Hepatocyte (in vitro differentiated cells): ENCODE measurements at regions not wholly inside any gene's neighbourhood (a gene's known extent, or its start where the extent isn't known, plus 50 kb on each side); places are given as distances from the start of the nearest gene placed in this dataset.

ENCODE experiments used
- DNase-seq: peaks from one replicate; pipeline ENCODE4 v3.0.0-alpha.2; 2016; ENCODE audit warnings: low spot score
- H2AFZ ChIP-seq: fragments of 200-600 bp; sonication (generic); 2 replicates; pipeline ENCODE4 v1.6.0; 2016; ENCODE audit warnings: antibody characterized with exemption, mild to moderate bottlenecking
- H3K27ac ChIP-seq: fragments of 200-600 bp; sonication (generic); 2 replicates; pipeline ENCODE4 v1.5.1; 2016; ENCODE audit warnings: mild to moderate bottlenecking
- H3K27me3 ChIP-seq: fragments of 200-600 bp; sonication (generic); 2 replicates; pipeline ENCODE4 v1.6.1; 2016
- H3K36me3 ChIP-seq: fragments of 200-600 bp; sonication (generic); replicated peaks from 2 replicates; pipeline ENCODE4 v1.5.1; 2016; ENCODE audit warnings: low read depth; ENCODE audit not compliant: insufficient read depth
- H3K4me1 ChIP-seq: fragments of 200-600 bp; sonication (generic); 2 replicates; pipeline ENCODE4 v1.5.1; 2016; ENCODE audit warnings: mild to moderate bottlenecking, moderate library complexity; ENCODE audit not compliant: insufficient read depth
- H3K4me2 ChIP-seq: fragments of 200-600 bp; sonication (generic); 2 replicates; pipeline ENCODE4 v1.6.0; 2016
- H3K4me3 ChIP-seq: fragments of 200-600 bp; sonication (generic); 2 replicates; pipeline ENCODE4 v1.5.1; 2016; ENCODE audit warnings: mild to moderate bottlenecking
- H3K79me2 ChIP-seq: fragments of 200-600 bp; sonication (generic); 2 replicates; pipeline ENCODE4 v1.6.0; 2017; ENCODE audit warnings: mild to moderate bottlenecking
- H3K9me2 ChIP-seq: fragments of 200-600 bp; sonication (generic); replicated peaks from 2 replicates; pipeline ENCODE4 v1.6.0; 2017; ENCODE audit warnings: mild to moderate bottlenecking; ENCODE audit not compliant: insufficient read depth
- H3K9me3 ChIP-seq: fragments of 200-600 bp; sonication (generic); 2 replicates; pipeline ENCODE4 v1.5.1; 2016; ENCODE audit warnings: low read depth, mild to moderate bottlenecking
- H4K20me1 ChIP-seq: fragments of 200-600 bp; sonication (generic); 2 replicates; pipeline ENCODE4 v1.6.0; 2016; ENCODE audit warnings: mild to moderate bottlenecking; ENCODE audit not compliant: insufficient read depth, poor library complexity, severe bottlenecking
- EZH2 ChIP-seq: fragments of 200-600 bp; sonication (generic); IDR thresholded peaks from 2 replicates; pipeline ENCODE4 v1.6.1; 2016; ENCODE audit warnings: antibody characterized with exemption, mild to moderate bottlenecking, borderline replicate concordance
- EZH2phosphoT487 ChIP-seq: fragments of 200-600 bp; sonication (generic); IDR thresholded peaks from one replicate; pipeline ENCODE4 v1.6.1; 2018; ENCODE audit warnings: antibody characterized with exemption, mild to moderate bottlenecking, low read depth, moderate library complexity; ENCODE audit not compliant: unreplicated experiment, severe bottlenecking
- WGBS: methylation state at CpG from one replicate; pipeline ENCODE4 v1.1.6; 2016; ENCODE audit warnings: low lambda C conversion rate; ENCODE audit errors: missing lambda C conversion rate; 5-methylcytosine and 5-hydroxymethylcytosine counted together
- TF ChIP-seq, protein P1 (sequence below): fragments of 200-600 bp; sonication (generic); IDR thresholded peaks from 2 replicates; pipeline ENCODE4 v1.5.1; 2016; ENCODE audit warnings: antibody characterized with exemption, mild to moderate bottlenecking; ENCODE audit not compliant: poor library complexity

- H2AFZ ChIP-seq: no peak overlapping the region
- no peak for DNase-seq
- H3K4me1 ChIP-seq: no peaks in the 10 kb centered on the region
- WGBS: 91% methylated on average over 17 of the region's 17 CpGs
- no peak overlapping the region for H3K27ac ChIP-seq
- no peak overlapping the region for H3K4me2 ChIP-seq
- no peak overlapping the region for H3K4me3 ChIP-seq
- H3K27me3 ChIP-seq: peaks cover 10% of the 10 kb centered on the region
- H3K36me3 ChIP-seq: no peaks in the 10 kb centered on the region
- TF ChIP-seq EZH2phosphoT487 (no peak), EZH2 (no peak)
- TF ChIP-seq, protein P1, sequence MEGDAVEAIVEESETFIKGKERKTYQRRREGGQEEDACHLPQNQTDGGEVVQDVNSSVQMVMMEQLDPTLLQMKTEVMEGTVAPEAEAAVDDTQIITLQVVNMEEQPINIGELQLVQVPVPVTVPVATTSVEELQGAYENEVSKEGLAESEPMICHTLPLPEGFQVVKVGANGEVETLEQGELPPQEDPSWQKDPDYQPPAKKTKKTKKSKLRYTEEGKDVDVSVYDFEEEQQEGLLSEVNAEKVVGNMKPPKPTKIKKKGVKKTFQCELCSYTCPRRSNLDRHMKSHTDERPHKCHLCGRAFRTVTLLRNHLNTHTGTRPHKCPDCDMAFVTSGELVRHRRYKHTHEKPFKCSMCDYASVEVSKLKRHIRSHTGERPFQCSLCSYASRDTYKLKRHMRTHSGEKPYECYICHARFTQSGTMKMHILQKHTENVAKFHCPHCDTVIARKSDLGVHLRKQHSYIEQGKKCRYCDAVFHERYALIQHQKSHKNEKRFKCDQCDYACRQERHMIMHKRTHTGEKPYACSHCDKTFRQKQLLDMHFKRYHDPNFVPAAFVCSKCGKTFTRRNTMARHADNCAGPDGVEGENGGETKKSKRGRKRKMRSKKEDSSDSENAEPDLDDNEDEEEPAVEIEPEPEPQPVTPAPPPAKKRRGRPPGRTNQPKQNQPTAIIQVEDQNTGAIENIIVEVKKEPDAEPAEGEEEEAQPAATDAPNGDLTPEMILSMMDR: no peak
- no peaks in the 10 kb centered on the region for H3K9me2 ChIP-seq
- no peaks in the 10 kb centered on the region for H3K79me2 ChIP-seq
- no peaks in the 10 kb centered on the region for H3K9me3 ChIP-seq
- no peaks in the 10 kb centered on the region for H4K20me1 ChIP-seq
These were observed 116.7 kb upstream of the SERPIND1 start for GRCh38 chr22:20656902-20657836.
